HEK293 (cell line): ENCODE measurements at regions not wholly inside any gene's neighbourhood (a gene's known extent, or its start where the extent isn't known, plus 50 kb on each side); places are given as distances from the start of the nearest gene placed in this dataset.

ENCODE experiments used
- MZF1 ChIP-seq: fragments of 450-650 bp; formaldehyde crosslinking; IDR thresholded peaks from 2 replicates; pipeline ENCODE4 v1.5.1; 2017; ENCODE audit warnings: missing biosample characterization, missing genetic modification characterization, borderline replicate concordance
- REST ChIP-seq: fragments of 450-650 bp; formaldehyde crosslinking; IDR thresholded peaks from 2 replicates; pipeline ENCODE4 v1.5.1; 2016; ENCODE audit warnings: missing biosample characterization, missing genetic modification characterization
- ZBTB21 ChIP-seq: fragments of 450-650 bp; formaldehyde crosslinking; IDR thresholded peaks from 2 replicates; pipeline ENCODE4 v1.5.1; 2017; ENCODE audit warnings: missing biosample characterization, missing genetic modification characterization
- ZIC2 ChIP-seq: fragments of 450-650 bp; formaldehyde crosslinking; IDR thresholded peaks from 2 replicates; pipeline ENCODE4 v1.5.1; 2016; ENCODE audit warnings: missing biosample characterization, missing genetic modification characterization
- ZNF114 ChIP-seq: fragments of 450-650 bp; formaldehyde crosslinking; IDR thresholded peaks from 2 replicates; pipeline ENCODE4 v1.5.0; 2017; ENCODE audit warnings: missing biosample characterization, missing genetic modification characterization
- ZNF121 ChIP-seq: fragments of 450-650 bp; formaldehyde crosslinking; IDR thresholded peaks from 2 replicates; pipeline ENCODE4 v1.5.1; 2016; ENCODE audit warnings: missing biosample characterization, missing genetic modification characterization
- ZNF248 ChIP-seq: fragments of 450-650 bp; formaldehyde crosslinking; IDR thresholded peaks from 2 replicates; pipeline ENCODE4 v1.5.1; 2017; ENCODE audit warnings: missing biosample characterization, missing genetic modification characterization
- ZNF280D ChIP-seq: fragments of 450-650 bp; formaldehyde crosslinking; IDR thresholded peaks from 2 replicates; pipeline ENCODE4 v1.5.1; 2016; ENCODE audit warnings: missing biosample characterization, missing genetic modification characterization
- ZNF510 ChIP-seq: fragments of 450-650 bp; formaldehyde crosslinking; IDR thresholded peaks from 2 replicates; pipeline ENCODE4 v1.5.1; 2018; ENCODE audit warnings: mild to moderate bottlenecking, missing genetic modification characterization, missing biosample characterization; ENCODE audit not compliant: insufficient replicate concordance
- ZNF664 ChIP-seq: fragments of 450-650 bp; formaldehyde crosslinking; IDR thresholded peaks from 2 replicates; pipeline ENCODE4 v1.5.1; 2016; ENCODE audit warnings: missing biosample characterization, missing genetic modification characterization
- TF ChIP-seq, protein P1 (sequence below): fragments of 450-650 bp; formaldehyde crosslinking; IDR thresholded peaks from 2 replicates; pipeline ENCODE4 v1.5.1; 2017; ENCODE audit warnings: missing biosample characterization, missing genetic modification characterization
- TF ChIP-seq, protein P2 (sequence below): fragments of 450-650 bp; formaldehyde crosslinking; IDR thresholded peaks from 2 replicates; pipeline ENCODE4 v1.5.1; 2016; ENCODE audit warnings: missing biosample characterization, missing genetic modification characterization
- TF ChIP-seq, protein P3 (sequence below): fragments of 450-650 bp; formaldehyde crosslinking; IDR thresholded peaks from 2 replicates; pipeline ENCODE4 v1.5.1; 2016; ENCODE audit warnings: missing biosample characterization, missing genetic modification characterization
- TF ChIP-seq, protein P4 (sequence below): fragments of 450-650 bp; formaldehyde crosslinking; IDR thresholded peaks from 2 replicates; pipeline ENCODE4 v1.5.1; 2017; ENCODE audit warnings: missing biosample characterization, missing genetic modification characterization

- TF ChIP-seq ZBTB21 (no peak), ZNF664 (tag by site-specific recombination) (no peak), REST (tag by site-specific recombination) (no peak), MZF1 (tag by site-specific recombination) (no peak), ZNF510 (tag by site-specific recombination) (no peak), ZNF121 (tag by site-specific recombination) (no peak), ZNF114 (tag by site-specific recombination) (no peak), ZIC2 (tag by site-specific recombination) (no peak), ZNF248 (tag by site-specific recombination) (no peak), ZNF280D (tag by site-specific recombination) (no peak)
- TF ChIP-seq, protein P1, sequence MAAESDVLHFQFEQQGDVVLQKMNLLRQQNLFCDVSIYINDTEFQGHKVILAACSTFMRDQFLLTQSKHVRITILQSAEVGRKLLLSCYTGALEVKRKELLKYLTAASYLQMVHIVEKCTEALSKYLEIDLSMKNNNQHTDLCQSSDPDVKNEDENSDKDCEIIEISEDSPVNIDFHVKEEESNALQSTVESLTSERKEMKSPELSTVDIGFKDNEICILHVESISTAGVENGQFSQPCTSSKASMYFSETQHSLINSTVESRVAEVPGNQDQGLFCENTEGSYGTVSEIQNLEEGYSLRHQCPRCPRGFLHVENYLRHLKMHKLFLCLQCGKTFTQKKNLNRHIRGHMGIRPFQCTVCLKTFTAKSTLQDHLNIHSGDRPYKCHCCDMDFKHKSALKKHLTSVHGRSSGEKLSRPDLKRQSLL = no peak
- TF ChIP-seq, protein P2, sequence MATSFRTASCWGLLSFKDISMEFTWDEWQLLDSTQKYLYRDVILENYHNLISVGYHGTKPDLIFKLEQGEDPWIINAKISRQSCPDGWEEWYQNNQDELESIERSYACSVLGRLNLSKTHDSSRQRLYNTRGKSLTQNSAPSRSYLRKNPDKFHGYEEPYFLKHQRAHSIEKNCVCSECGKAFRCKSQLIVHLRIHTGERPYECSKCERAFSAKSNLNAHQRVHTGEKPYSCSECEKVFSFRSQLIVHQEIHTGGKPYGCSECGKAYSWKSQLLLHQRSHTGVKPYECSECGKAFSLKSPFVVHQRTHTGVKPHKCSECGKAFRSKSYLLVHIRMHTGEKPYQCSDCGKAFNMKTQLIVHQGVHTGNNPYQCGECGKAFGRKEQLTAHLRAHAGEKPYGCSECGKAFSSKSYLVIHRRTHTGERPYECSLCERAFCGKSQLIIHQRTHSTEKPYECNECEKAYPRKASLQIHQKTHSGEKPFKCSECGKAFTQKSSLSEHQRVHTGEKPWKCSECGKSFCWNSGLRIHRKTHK (tag by site-specific recombination) = no peak
- TF ChIP-seq, protein P3, sequence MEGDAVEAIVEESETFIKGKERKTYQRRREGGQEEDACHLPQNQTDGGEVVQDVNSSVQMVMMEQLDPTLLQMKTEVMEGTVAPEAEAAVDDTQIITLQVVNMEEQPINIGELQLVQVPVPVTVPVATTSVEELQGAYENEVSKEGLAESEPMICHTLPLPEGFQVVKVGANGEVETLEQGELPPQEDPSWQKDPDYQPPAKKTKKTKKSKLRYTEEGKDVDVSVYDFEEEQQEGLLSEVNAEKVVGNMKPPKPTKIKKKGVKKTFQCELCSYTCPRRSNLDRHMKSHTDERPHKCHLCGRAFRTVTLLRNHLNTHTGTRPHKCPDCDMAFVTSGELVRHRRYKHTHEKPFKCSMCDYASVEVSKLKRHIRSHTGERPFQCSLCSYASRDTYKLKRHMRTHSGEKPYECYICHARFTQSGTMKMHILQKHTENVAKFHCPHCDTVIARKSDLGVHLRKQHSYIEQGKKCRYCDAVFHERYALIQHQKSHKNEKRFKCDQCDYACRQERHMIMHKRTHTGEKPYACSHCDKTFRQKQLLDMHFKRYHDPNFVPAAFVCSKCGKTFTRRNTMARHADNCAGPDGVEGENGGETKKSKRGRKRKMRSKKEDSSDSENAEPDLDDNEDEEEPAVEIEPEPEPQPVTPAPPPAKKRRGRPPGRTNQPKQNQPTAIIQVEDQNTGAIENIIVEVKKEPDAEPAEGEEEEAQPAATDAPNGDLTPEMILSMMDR = no peak
- TF ChIP-seq, protein P4, sequence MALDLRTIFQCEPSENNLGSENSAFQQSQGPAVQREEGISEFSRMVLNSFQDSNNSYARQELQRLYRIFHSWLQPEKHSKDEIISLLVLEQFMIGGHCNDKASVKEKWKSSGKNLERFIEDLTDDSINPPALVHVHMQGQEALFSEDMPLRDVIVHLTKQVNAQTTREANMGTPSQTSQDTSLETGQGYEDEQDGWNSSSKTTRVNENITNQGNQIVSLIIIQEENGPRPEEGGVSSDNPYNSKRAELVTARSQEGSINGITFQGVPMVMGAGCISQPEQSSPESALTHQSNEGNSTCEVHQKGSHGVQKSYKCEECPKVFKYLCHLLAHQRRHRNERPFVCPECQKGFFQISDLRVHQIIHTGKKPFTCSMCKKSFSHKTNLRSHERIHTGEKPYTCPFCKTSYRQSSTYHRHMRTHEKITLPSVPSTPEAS = no peak
Measured at GRCh38 chr21:27339902-27340301, 373.0 kb upstream of the ADAMTS5 start.
